Left lung (tissue), 4 donors: ENCODE measurements at regions not wholly inside any gene's neighbourhood (a gene's known extent, or its start where the extent isn't known, plus 50 kb on each side); places are given as distances from the start of the nearest gene placed in this dataset.

Experiments used
- ATAC-seq: fragments of 200-7000 bp; cut with Tn5 transposase; one replicate; pipeline ENCODE4 v1.9.1; 2020; ENCODE audit warnings: moderate library complexity
- DNase-seq, 4 donors: peaks; one replicate each; pipeline ENCODE4 v3.0.0-alpha.2; 2013 to 2020
- H3K27ac ChIP-seq, 2 donors: fragments of 200-600 bp; sonication (generic) in 1 of 2; one replicate each; pipeline versions ENCODE4 v1.5.0 to v1.8.0; 2020 to 2021
- H3K27me3 ChIP-seq, 2 donors: fragments of 200-600 bp; sonication (generic) in 1 of 2; one replicate each; pipeline versions ENCODE4 v1.5.0 to v1.8.0; 2020 to 2021
- H3K36me3 ChIP-seq, 2 donors: fragments of 200-600 bp; sonication (generic) in 1 of 2; one replicate each; pipeline versions ENCODE4 v1.5.0 to v1.8.0; 2020 to 2021
- H3K4me1 ChIP-seq, 2 donors: fragments of 200-600 bp; one replicate each; pipeline ENCODE4 v1.8.0; 2021
- H3K4me3 ChIP-seq, 2 donors: fragments of 200-600 bp; sonication (generic) in 1 of 2; one replicate each; pipeline versions ENCODE4 v1.5.0 to v1.8.0; 2020 to 2021; ENCODE audit warnings: mild to moderate bottlenecking in 1 of 2
- H3K9me3 ChIP-seq, 2 donors: fragments of 200-600 bp; sonication (generic) in 1 of 2; one replicate each; pipeline versions ENCODE4 v1.5.0 to v1.8.0; 2020 to 2021
- intact Hi-C, 2 donors: fragments of 100-400 bp; cut with DNase I; formaldehyde crosslinking; loops; one replicate each; pipeline versions ENCODE4 v1.11.2 to v1.14.2; 2022
- TF ChIP-seq, protein P1 (sequence below), 2 donors: fragments of 200-600 bp; sonication (generic) in 1 of 2; IDR thresholded peaks; one replicate each; pipeline versions ENCODE4 v1.5.0 to v1.8.0; 2021; ENCODE audit warnings: antibody characterized with exemption in 2 of 2
- donor health status: DM: no; HTN: yes; CAD: no.
- donor health status: DM: no; HTN: no; CAD: no.

DNA sequence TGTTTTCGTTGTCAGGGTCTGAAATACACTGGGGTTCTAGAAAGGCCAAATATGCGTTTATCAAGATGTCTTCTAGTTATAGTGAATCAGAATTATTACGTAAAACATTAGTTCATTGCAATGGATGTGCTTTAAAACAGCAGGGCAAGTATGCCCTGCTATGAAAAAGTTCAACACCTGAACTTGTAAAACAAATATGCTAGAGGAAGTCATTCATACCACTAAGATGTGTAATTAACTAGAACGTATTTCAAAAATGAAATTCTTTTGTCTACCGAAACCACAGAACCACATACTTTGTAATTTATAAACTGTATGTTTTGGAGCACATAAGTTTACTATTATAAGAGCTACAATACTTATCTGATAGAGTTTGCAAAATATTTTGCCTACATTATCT lies 266.2 kb downstream of the KCTD12 start:
- DNase-seq (no peak), ATAC-seq (no peak)
- Histone ChIP-seq H3K9me3 (no peaks in the 10 kb centered on the region), H3K27me3 (no peaks in the 10 kb centered on the region), H3K4me1 (no peaks in the 10 kb centered on the region), H3K27ac (no peak overlapping the region), H3K4me3 (no peak overlapping the region), H3K36me3 (no peaks in the 10 kb centered on the region)
- intact Hi-C loops: no loop called here
- TF ChIP-seq, protein P1, sequence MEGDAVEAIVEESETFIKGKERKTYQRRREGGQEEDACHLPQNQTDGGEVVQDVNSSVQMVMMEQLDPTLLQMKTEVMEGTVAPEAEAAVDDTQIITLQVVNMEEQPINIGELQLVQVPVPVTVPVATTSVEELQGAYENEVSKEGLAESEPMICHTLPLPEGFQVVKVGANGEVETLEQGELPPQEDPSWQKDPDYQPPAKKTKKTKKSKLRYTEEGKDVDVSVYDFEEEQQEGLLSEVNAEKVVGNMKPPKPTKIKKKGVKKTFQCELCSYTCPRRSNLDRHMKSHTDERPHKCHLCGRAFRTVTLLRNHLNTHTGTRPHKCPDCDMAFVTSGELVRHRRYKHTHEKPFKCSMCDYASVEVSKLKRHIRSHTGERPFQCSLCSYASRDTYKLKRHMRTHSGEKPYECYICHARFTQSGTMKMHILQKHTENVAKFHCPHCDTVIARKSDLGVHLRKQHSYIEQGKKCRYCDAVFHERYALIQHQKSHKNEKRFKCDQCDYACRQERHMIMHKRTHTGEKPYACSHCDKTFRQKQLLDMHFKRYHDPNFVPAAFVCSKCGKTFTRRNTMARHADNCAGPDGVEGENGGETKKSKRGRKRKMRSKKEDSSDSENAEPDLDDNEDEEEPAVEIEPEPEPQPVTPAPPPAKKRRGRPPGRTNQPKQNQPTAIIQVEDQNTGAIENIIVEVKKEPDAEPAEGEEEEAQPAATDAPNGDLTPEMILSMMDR (IDR thresholded peaks at IDR 0.05): no peak

DNA sequence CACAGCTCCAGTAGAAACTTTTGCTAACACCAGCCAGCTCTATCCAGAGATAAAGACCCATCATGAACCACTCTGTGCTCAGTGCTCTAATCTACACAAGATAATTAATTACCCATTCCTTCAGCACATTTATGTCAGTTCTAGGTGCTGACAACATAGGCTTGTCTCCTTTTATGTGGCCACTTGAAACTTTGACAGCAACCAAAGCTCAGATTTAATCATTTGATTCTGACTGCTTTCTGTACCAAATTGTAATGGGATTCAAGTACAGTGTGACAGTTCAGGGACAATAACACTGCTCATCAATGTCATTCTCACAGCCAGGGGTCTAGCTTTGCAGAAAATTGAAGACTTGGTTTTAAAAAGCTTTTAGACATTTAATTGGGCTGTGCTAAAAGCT lies 266.6 kb downstream of the KCTD12 start:
- no peak for ATAC-seq
- no peaks in the 10 kb centered on the region for H3K36me3 ChIP-seq
- H3K4me3 ChIP-seq: no peak overlapping the region
- H3K27me3 ChIP-seq: no peaks in the 10 kb centered on the region
- no peaks in the 10 kb centered on the region for H3K4me1 ChIP-seq
- TF ChIP-seq, protein P1 (IDR thresholded peaks at IDR 0.05): no peak
- no peaks in the 10 kb centered on the region for H3K9me3 ChIP-seq
- no peak for DNase-seq
- intact Hi-C loops: no loop called here
- H3K27ac ChIP-seq: no peak overlapping the region

DNA sequence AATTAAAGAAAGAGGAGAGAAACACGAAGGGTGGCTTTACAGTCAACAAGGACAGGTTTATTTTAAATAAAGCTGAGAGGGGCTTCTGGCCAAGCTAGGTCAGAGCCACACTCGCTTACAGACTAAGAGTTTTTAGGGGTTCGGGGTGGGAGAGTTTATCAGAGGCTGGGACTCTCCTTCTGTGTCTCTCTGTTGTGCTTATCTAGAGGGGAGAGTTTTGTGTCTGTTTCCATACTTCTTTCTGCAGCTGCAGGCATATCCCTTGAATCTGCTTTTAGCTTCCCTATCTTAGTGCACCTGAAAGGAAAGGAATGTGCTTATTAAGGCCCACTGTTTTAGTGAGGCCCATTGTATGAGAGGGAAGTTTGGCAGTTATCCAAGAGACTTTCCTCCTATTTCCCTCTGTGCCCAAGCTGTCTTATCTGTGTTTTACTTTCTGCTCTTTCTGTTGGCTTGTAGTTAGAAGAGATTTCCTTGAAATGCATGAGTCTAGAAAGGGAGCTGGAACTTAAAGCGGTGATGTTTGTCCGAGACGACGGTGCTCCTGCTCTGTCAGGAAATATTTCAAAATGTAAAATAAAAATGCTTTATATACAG lies 275.3 kb downstream of the KCTD12 start:
- intact Hi-C loops: no loop called here
- DNase-seq: no peak

DNA sequence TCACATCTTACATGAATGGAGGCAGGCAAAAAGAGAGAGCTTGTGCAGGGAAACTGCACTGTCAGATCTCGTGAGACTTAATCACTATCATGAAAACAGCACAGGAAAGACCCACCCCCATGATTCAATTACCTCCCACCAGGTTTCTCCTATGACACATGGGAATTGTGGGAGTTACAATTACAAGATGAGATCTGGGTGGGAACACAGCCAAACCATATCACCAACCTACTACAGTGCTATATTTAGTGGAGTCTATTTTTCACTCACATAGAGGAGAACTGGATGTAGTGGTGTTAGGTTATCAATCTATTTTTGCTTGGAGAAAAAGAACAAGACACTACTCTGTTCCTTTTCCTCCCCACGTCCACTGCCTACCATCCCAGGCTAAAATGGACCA lies 276.6 kb downstream of the KCTD12 start:
- Histone ChIP-seq H3K27ac (no peak overlapping the region), H3K36me3 (no peaks in the 10 kb centered on the region), H3K27me3 (no peaks in the 10 kb centered on the region), H3K4me1 (no peaks in the 10 kb centered on the region), H3K9me3 (no peaks in the 10 kb centered on the region), H3K4me3 (no peak overlapping the region)
- no peak for ATAC-seq
- TF ChIP-seq, protein P1 (IDR thresholded peaks at IDR 0.05): no peak
- no peak for DNase-seq
- intact Hi-C loops: no loop called here

More for the DNA sequence above, 275.3 kb downstream of the KCTD12 start:
- ATAC-seq: no peak
- TF ChIP-seq, protein P1 (IDR thresholded peaks at IDR 0.05): no peak
- Histone ChIP-seq H3K36me3 (no peaks in the 10 kb centered on the region), H3K4me3 (no peak overlapping the region), H3K27ac (no peak overlapping the region), H3K9me3 (no peaks in the 10 kb centered on the region), H3K4me1 (no peaks in the 10 kb centered on the region), H3K27me3 (no peaks in the 10 kb centered on the region)

DNA sequence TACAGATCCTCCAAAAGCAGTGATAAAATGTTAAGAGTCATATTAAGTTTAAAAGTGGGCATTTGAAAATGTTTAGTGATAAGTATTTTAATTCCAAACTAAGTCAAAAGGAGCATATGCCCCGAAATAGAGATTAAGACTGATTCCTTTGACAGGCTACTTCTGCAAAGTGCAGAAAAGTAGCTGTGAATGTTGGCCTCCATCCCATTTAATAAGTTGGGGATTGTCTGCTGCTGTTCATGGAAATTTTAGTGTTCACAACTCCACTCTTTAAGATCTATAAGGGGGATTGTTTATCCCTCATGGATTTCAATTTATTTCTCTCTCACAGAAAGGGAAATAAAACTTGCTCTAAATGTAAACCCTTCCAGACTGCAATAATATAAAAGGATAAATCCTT lies 278.3 kb downstream of the KCTD12 start:
- Histone ChIP-seq H3K9me3 (no peaks in the 10 kb centered on the region), H3K27ac (no peak overlapping the region), H3K27me3 (no peaks in the 10 kb centered on the region), H3K4me3 (no peak overlapping the region), H3K4me1 (no peaks in the 10 kb centered on the region), H3K36me3 (no peaks in the 10 kb centered on the region)
- TF ChIP-seq, protein P1 (IDR thresholded peaks at IDR 0.05): no peak
- ATAC-seq: no peak
- intact Hi-C loops: no loop called here
- peak in 1 of 4 donors; percentile 21 for DNase-seq
